ENCODE measurements at regions not wholly inside any gene's neighbourhood (a gene's known extent, or its start where the extent isn't known, plus 50 kb on each side); places are given as distances from the start of the nearest gene placed in this dataset.

- TF ChIP-seq CTCF (IDR thresholded peaks at IDR 0.05) (no peak), POLR2A (IDR thresholded peaks at IDR 0.05) (no peak), EP300 (IDR thresholded peaks at IDR 0.05; ENCODE audit: low read depth) (no peak), POLR2AphosphoS5 (IDR thresholded peaks at IDR 0.05) (no peak)
Measured at GRCh38 chr1:222136869-222137268, 395.0 kb upstream of the DUSP10 start.
